Aorta (tissue), 5 donors: ENCODE measurements at regions not wholly inside any gene's neighbourhood (a gene's known extent, or its start where the extent isn't known, plus 50 kb on each side); places are given as distances from the start of the nearest gene placed in this dataset.

Source experiments
- ATAC-seq: fragments of 200-7000 bp; cut with Tn5 transposase; one replicate; pipeline ENCODE4 v1.9.1; 2022; ENCODE audit warnings: moderate library complexity; ENCODE audit not compliant: low FRiP score
- DNase-seq, 2 donors: peaks; one replicate each; pipeline ENCODE4 v3.0.0-alpha.2; 2020
- H3K27ac ChIP-seq, 2 donors: one replicate each; pipeline ENCODE4 v1.5.1; 2013; ENCODE audit warnings: low read length in 2 of 2, mild to moderate bottlenecking in 2 of 2, moderate library complexity in 2 of 2, control low read depth in 1 of 2, inconsistent platforms in 1 of 2, low read depth in 1 of 2
- H3K27me3 ChIP-seq, 2 donors: one replicate each; pipeline ENCODE4 v1.6.1; 2013; ENCODE audit warnings: control low read depth in 1 of 2, low read length in 1 of 2, mild to moderate bottlenecking in 1 of 2, moderate library complexity in 1 of 2; ENCODE audit not compliant: insufficient read depth in 2 of 2, control insufficient read depth in 1 of 2
- H3K36me3 ChIP-seq, 2 donors: one replicate each; pipeline ENCODE4 v1.6.1; 2013; ENCODE audit warnings: control low read depth in 1 of 2, low read length in 1 of 2, mild to moderate bottlenecking in 1 of 2; ENCODE audit not compliant: insufficient read depth in 2 of 2, control insufficient read depth in 1 of 2
- H3K4me1 ChIP-seq, 2 donors: one replicate each; pipeline ENCODE4 v1.6.1; 2013; ENCODE audit warnings: low read length in 2 of 2, control low read depth in 1 of 2, mild to moderate bottlenecking in 1 of 2, moderate library complexity in 1 of 2; ENCODE audit not compliant: insufficient read depth in 2 of 2, control insufficient read depth in 1 of 2
- H3K4me3 ChIP-seq, 2 donors: one replicate each; pipeline ENCODE4 v1.5.1; 2013; ENCODE audit warnings: low read length in 2 of 2, control low read depth in 1 of 2, mild to moderate bottlenecking in 1 of 2
- H3K9me3 ChIP-seq: one replicate; pipeline ENCODE4 v1.6.1; 2013; ENCODE audit warnings: mild to moderate bottlenecking, low read length; ENCODE audit not compliant: control insufficient read depth
- WGBS, 2 donors: extraction: QIAGEN DNeasy Blood & Tissue Kit; methylation state at CpG; one replicate each; pipeline ENCODE4 v1.1.7; 2013; 5-methylcytosine and 5-hydroxymethylcytosine counted together
- intact Hi-C, 2 donors: fragments of 100-400 bp; cut with DNase I; formaldehyde crosslinking; loops; one replicate each; pipeline versions ENCODE4 v1.14.2 to v1.15.0; 2022
- donor health status: healthy with polysubstance abuse.
- donor health status: Bipolar disorder and iron deficiency.
- donor health status: DM: no; HTN: no; CAD: no.
- donor health status: DM: no; HTN: no; CAD: no.
- donor health status: DM: yes; HTN: yes; CAD: no.

- intact Hi-C loops = no loop called here
- ATAC-seq (no peak), DNase-seq (no peak)
- Histone ChIP-seq H3K4me3 (no peak overlapping the region), H3K27ac (no peak overlapping the region), H3K36me3 (no peaks in the 10 kb centered on the region), H3K9me3 (peaks cover 2% of the 10 kb centered on the region), H3K4me1 (no peaks in the 10 kb centered on the region), H3K27me3 (no peaks in the 10 kb centered on the region)
Measured at GRCh38 chr3:84110787-84111186, 848.0 kb upstream of the CADM2 start.

GRCh38 chr3:84125201-84125721, 833.5 kb upstream of the CADM2 start:
- intact Hi-C loops = no loop called here
- DNase-seq (peak in 1 of 2 donors; percentile 31), ATAC-seq (peak; percentile 50)
- H3K36me3 ChIP-seq = no peaks in the 10 kb centered on the region
- H3K27me3 ChIP-seq = no peaks in the 10 kb centered on the region
- no peak overlapping the region for H3K27ac ChIP-seq
- H3K9me3 ChIP-seq = peaks cover 2% of the 10 kb centered on the region
- no peaks in the 10 kb centered on the region for H3K4me1 ChIP-seq
- 92 to 93% methylated on average over 12 of the region's 12 CpGs for WGBS, 2 donors
- H3K4me3 ChIP-seq = no peak overlapping the region

GRCh38 chr3:84125760-84126159, 833.0 kb upstream of the CADM2 start:
- WGBS, 2 donors = 95 to 97% methylated on average over 21 of the region's 21 CpGs
- Histone ChIP-seq H3K36me3 (no peaks in the 10 kb centered on the region), H3K27me3 (no peaks in the 10 kb centered on the region), H3K9me3 (peaks cover 2% of the 10 kb centered on the region), H3K4me3 (no peak overlapping the region), H3K27ac (no peak overlapping the region), H3K4me1 (no peaks in the 10 kb centered on the region)
- DNase-seq (no peak), ATAC-seq (no peak)
- intact Hi-C loops = no loop called here

GRCh38 chr3:84126160-84126559, 832.6 kb upstream of the CADM2 start:
- peaks cover 2% of the 10 kb centered on the region for H3K9me3 ChIP-seq
- no peaks in the 10 kb centered on the region for H3K36me3 ChIP-seq
- DNase-seq (no peak), ATAC-seq (no peak)
- intact Hi-C loops = no loop called here
- no peak overlapping the region for H3K4me3 ChIP-seq
- WGBS, 2 donors = 97% methylated on average over 16 of the region's 16 CpGs
- no peak overlapping the region for H3K27ac ChIP-seq
- no peaks in the 10 kb centered on the region for H3K4me1 ChIP-seq
- no peaks in the 10 kb centered on the region for H3K27me3 ChIP-seq

- Histone ChIP-seq H3K9me3 (peaks cover 2% of the 10 kb centered on the region), H3K4me1 (no peaks in the 10 kb centered on the region), H3K36me3 (no peaks in the 10 kb centered on the region), H3K27me3 (no peaks in the 10 kb centered on the region), H3K4me3 (no peak overlapping the region), H3K27ac (no peak overlapping the region)
- DNase-seq (no peak), ATAC-seq (no peak)
- WGBS, 2 donors = 64 to 73% methylated on average over 2 of the region's 2 CpGs
- intact Hi-C loops = no loop called here
Measured at GRCh38 chr3:84128024-84128423, 830.8 kb upstream of the CADM2 start.

GRCh38 chr3:84136425-84136824, 822.4 kb upstream of the CADM2 start:
- Histone ChIP-seq H3K4me3 (no peak overlapping the region), H3K27ac (no peak overlapping the region), H3K27me3 (no peaks in the 10 kb centered on the region), H3K9me3 (no peaks in the 10 kb centered on the region), H3K36me3 (no peaks in the 10 kb centered on the region), H3K4me1 (no peaks in the 10 kb centered on the region)
- intact Hi-C loops = no loop called here
- DNase-seq = no peak
- no peak for ATAC-seq
- WGBS, 2 donors = 32 to 63% methylated on average over 2 of the region's 2 CpGs

GRCh38 chr3:84140631-84141030, 818.2 kb upstream of the CADM2 start:
- Histone ChIP-seq H3K36me3 (no peaks in the 10 kb centered on the region), H3K4me1 (no peaks in the 10 kb centered on the region), H3K27ac (no peak overlapping the region), H3K4me3 (no peak overlapping the region), H3K27me3 (no peaks in the 10 kb centered on the region), H3K9me3 (no peaks in the 10 kb centered on the region)
- no peak for DNase-seq
- ATAC-seq = no peak
- 61 to 64% methylated on average over 3 of the region's 3 CpGs for WGBS, 2 donors
- intact Hi-C loops = no loop called here

- DNase-seq = no peak
Measured at GRCh38 chr3:84141571-84141970, 817.2 kb upstream of the CADM2 start.

GRCh38 chr3:84165328-84165727, 793.5 kb upstream of the CADM2 start:
- ATAC-seq = no peak

More at GRCh38 chr3:84141571-84141970, 817.2 kb upstream of the CADM2 start:
- no peaks in the 10 kb centered on the region for H3K9me3 ChIP-seq
- intact Hi-C loops = no loop called here
- 46 to 52% methylated on average over 2 of the region's 2 CpGs for WGBS, 2 donors
- no peak for ATAC-seq
- H3K4me3 ChIP-seq = no peak overlapping the region
- H3K4me1 ChIP-seq = no peaks in the 10 kb centered on the region
- no peak overlapping the region for H3K27ac ChIP-seq
- no peaks in the 10 kb centered on the region for H3K27me3 ChIP-seq
- H3K36me3 ChIP-seq = no peaks in the 10 kb centered on the region

More at GRCh38 chr3:84165328-84165727, 793.5 kb upstream of the CADM2 start:
- Histone ChIP-seq H3K27me3 (no peaks in the 10 kb centered on the region), H3K27ac (no peak overlapping the region), H3K36me3 (no peaks in the 10 kb centered on the region), H3K4me3 (no peak overlapping the region), H3K9me3 (peaks cover 2% of the 10 kb centered on the region), H3K4me1 (no peaks in the 10 kb centered on the region)
- DNase-seq = no peak
- intact Hi-C loops = no loop called here
